ENCODE measurements at regions not wholly inside any gene's neighbourhood (a gene's known extent, or its start where the extent isn't known, plus 50 kb on each side); places are given as distances from the start of the nearest gene placed in this dataset.
A peak's percentile ranks its signal among the peaks of the same experiment; 100 is the strongest.

GRCh38 chr14:43956741-43957140 is 550.3 kb downstream of the FSCB start:
- H3K79me1 ChIP-seq (ENCODE audit: low read length), result no peaks in the 10 kb centered on the region
- no peak overlapping the region for H3K4me3 ChIP-seq (ENCODE audit: low read length)
- no peak overlapping the region for H3K9ac ChIP-seq (ENCODE audit: low read length)
- H4K8ac ChIP-seq (ENCODE audit: low read depth, low read length), result no peak overlapping the region
- no peak overlapping the region for H3K27ac ChIP-seq (ENCODE audit: low read depth, low read length)
- H3K56ac ChIP-seq (ENCODE audit: low read length), result no peak overlapping the region
- no peak overlapping the region for H3K4ac ChIP-seq (ENCODE audit: low read depth, low read length)
- H2AK5ac ChIP-seq (ENCODE audit: low read length), result no peak overlapping the region
- H3K18ac ChIP-seq (ENCODE audit: low read length), result no peak overlapping the region
- H3K27me3 ChIP-seq (ENCODE audit: insufficient read depth, low read length, poor library complexity), result no peaks in the 10 kb centered on the region
- no peaks in the 10 kb centered on the region for H3K4me1 ChIP-seq (ENCODE audit: control insufficient read depth, low read depth, low read length)
- DNase-seq, result no peak
- H2BK15ac ChIP-seq (replicated peaks; ENCODE audit: low read depth), result no peak overlapping the region
- H3K36me3 ChIP-seq (ENCODE audit: control insufficient read depth, insufficient read depth, low read length), result no peaks in the 10 kb centered on the region
- H3K4me2 ChIP-seq (ENCODE audit: low read length), result no peak overlapping the region
- H4K5ac ChIP-seq (ENCODE audit: low read length), result no peak overlapping the region
- WGBS (ENCODE audit: extremely low coverage, insufficient coverage, low lambda C conversion rate), result no CpG with 5 or more reads among the region's 5 CpGs
- no peaks in the 10 kb centered on the region for H3K79me2 ChIP-seq (ENCODE audit: control insufficient read depth, insufficient read depth, low read length)
- H2BK5ac ChIP-seq (ENCODE audit: low read length), result no peak overlapping the region
- H3K23ac ChIP-seq (ENCODE audit: low read length), result no peak overlapping the region
- no peak overlapping the region for H2BK120ac ChIP-seq (ENCODE audit: low read depth, low read length)

DNA sequence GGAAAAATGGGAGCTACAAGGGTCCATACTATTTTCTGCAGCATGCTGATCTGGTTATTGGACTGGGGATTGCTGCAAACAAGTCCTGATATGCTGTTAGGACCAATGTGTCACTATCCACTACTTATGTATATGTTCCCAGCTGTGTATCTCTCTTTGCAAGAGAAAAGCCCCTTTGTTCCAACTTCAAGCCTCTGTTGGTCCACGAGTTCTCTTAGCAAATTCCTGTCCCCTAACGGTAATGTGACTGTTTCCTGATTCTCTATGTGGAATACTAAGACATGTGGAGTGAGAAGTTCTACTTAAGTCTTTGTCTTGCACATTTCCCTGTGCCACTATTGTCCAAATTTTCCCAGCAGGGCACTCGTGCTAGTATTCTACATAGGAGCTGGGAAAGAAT is 557.7 kb downstream of the FSCB start:
- WGBS (ENCODE audit: extremely low coverage, insufficient coverage, low lambda C conversion rate), result no CpG with 5 or more reads among the region's 3 CpGs
- H3K23ac ChIP-seq (ENCODE audit: low read length), result no peak overlapping the region
- no peak overlapping the region for H3K27ac ChIP-seq (ENCODE audit: low read depth, low read length)
- H2AK5ac ChIP-seq (ENCODE audit: low read length), result no peak overlapping the region
- no peak overlapping the region for H3K4me2 ChIP-seq (ENCODE audit: low read length)
- no peak overlapping the region for H2BK120ac ChIP-seq (ENCODE audit: low read depth, low read length)
- no peak overlapping the region for H3K56ac ChIP-seq (ENCODE audit: low read length)
- no peaks in the 10 kb centered on the region for H3K79me2 ChIP-seq (ENCODE audit: control insufficient read depth, insufficient read depth, low read length)
- no peaks in the 10 kb centered on the region for H3K4me1 ChIP-seq (ENCODE audit: control insufficient read depth, low read depth, low read length)
- no peaks in the 10 kb centered on the region for H3K79me1 ChIP-seq (ENCODE audit: low read length)
- no peak overlapping the region for H2BK15ac ChIP-seq (replicated peaks; ENCODE audit: low read depth)
- no peak overlapping the region for H3K4ac ChIP-seq (ENCODE audit: low read depth, low read length)
- H3K36me3 ChIP-seq (ENCODE audit: control insufficient read depth, insufficient read depth, low read length), result no peaks in the 10 kb centered on the region
- H4K5ac ChIP-seq (ENCODE audit: low read length), result no peak overlapping the region
- H2BK5ac ChIP-seq (ENCODE audit: low read length), result no peak overlapping the region
- H3K9ac ChIP-seq (ENCODE audit: low read length), result no peak overlapping the region
- H4K8ac ChIP-seq (ENCODE audit: low read depth, low read length), result no peak overlapping the region
- H3K4me3 ChIP-seq (ENCODE audit: low read length), result no peak overlapping the region
- H3K18ac ChIP-seq (ENCODE audit: low read length), result no peak overlapping the region
- DNase-seq, result peak; percentile 4
- H3K27me3 ChIP-seq (ENCODE audit: insufficient read depth, low read length, poor library complexity), result no peaks in the 10 kb centered on the region

GRCh38 chr14:43939836-43940235 is 567.2 kb downstream of the FSCB start:
- Histone ChIP-seq H3K4me2 (ENCODE audit: low read length) (no peak overlapping the region), H3K79me2 (ENCODE audit: control insufficient read depth, insufficient read depth, low read length) (no peaks in the 10 kb centered on the region), H3K4me1 (ENCODE audit: control insufficient read depth, low read depth, low read length) (no peaks in the 10 kb centered on the region), H2AK5ac (ENCODE audit: low read length) (no peak overlapping the region), H4K5ac (ENCODE audit: low read length) (no peak overlapping the region), H3K79me1 (ENCODE audit: low read length) (no peaks in the 10 kb centered on the region), H3K18ac (ENCODE audit: low read length) (no peak overlapping the region), H3K36me3 (ENCODE audit: control insufficient read depth, insufficient read depth, low read length) (no peaks in the 10 kb centered on the region), H2BK5ac (ENCODE audit: low read length) (no peak overlapping the region), H4K8ac (ENCODE audit: low read depth, low read length) (no peak overlapping the region), H3K4ac (ENCODE audit: low read depth, low read length) (no peak overlapping the region), H3K4me3 (ENCODE audit: low read length) (no peak overlapping the region), H3K56ac (ENCODE audit: low read length) (no peak overlapping the region), H3K9ac (ENCODE audit: low read length) (no peak overlapping the region), H3K27me3 (ENCODE audit: insufficient read depth, low read length, poor library complexity) (no peaks in the 10 kb centered on the region), H2BK15ac (replicated peaks; ENCODE audit: low read depth) (no peak overlapping the region), H3K27ac (ENCODE audit: low read depth, low read length) (no peak overlapping the region), H2BK120ac (ENCODE audit: low read depth, low read length) (no peak overlapping the region), H3K23ac (ENCODE audit: low read length) (no peak overlapping the region)
- DNase-seq, result no peak
- no CpG with 5 or more reads among the region's 11 CpGs for WGBS (ENCODE audit: extremely low coverage, insufficient coverage, low lambda C conversion rate)

- no CpG with 5 or more reads among the region's 25 CpGs for WGBS (ENCODE audit: extremely low coverage, insufficient coverage, low lambda C conversion rate)
- no peak for DNase-seq
These were observed 568.3 kb downstream of the FSCB start for GRCh38 chr14:43938588-43939281.

GRCh38 chr14:43937001-43937400 is 570.1 kb downstream of the FSCB start:
- Histone ChIP-seq H3K4me2 (ENCODE audit: low read length) (no peak overlapping the region), H3K9ac (ENCODE audit: low read length) (no peak overlapping the region), H2BK120ac (ENCODE audit: low read depth, low read length) (no peak overlapping the region), H3K18ac (ENCODE audit: low read length) (no peak overlapping the region), H3K23ac (ENCODE audit: low read length) (no peak overlapping the region), H3K36me3 (ENCODE audit: control insufficient read depth, insufficient read depth, low read length) (no peaks in the 10 kb centered on the region), H2BK15ac (replicated peaks; ENCODE audit: low read depth) (no peak overlapping the region), H3K4me3 (ENCODE audit: low read length) (no peak overlapping the region), H3K27ac (ENCODE audit: low read depth, low read length) (no peak overlapping the region), H2BK5ac (ENCODE audit: low read length) (no peak overlapping the region), H3K4ac (ENCODE audit: low read depth, low read length) (no peak overlapping the region), H3K79me2 (ENCODE audit: control insufficient read depth, insufficient read depth, low read length) (no peaks in the 10 kb centered on the region), H4K8ac (ENCODE audit: low read depth, low read length) (no peak overlapping the region), H3K79me1 (ENCODE audit: low read length) (no peaks in the 10 kb centered on the region), H3K4me1 (ENCODE audit: control insufficient read depth, low read depth, low read length) (no peaks in the 10 kb centered on the region), H3K27me3 (ENCODE audit: insufficient read depth, low read length, poor library complexity) (no peaks in the 10 kb centered on the region), H2AK5ac (ENCODE audit: low read length) (no peak overlapping the region), H3K56ac (ENCODE audit: low read length) (no peak overlapping the region), H4K5ac (ENCODE audit: low read length) (no peak overlapping the region)
- DNase-seq, result peak; percentile 62
- WGBS (ENCODE audit: extremely low coverage, insufficient coverage, low lambda C conversion rate), result no CpG with 5 or more reads among the region's 2 CpGs

More at GRCh38 chr14:43938588-43939281, 568.3 kb downstream of the FSCB start:
- no peak overlapping the region for H2BK5ac ChIP-seq (ENCODE audit: low read length)
- H3K56ac ChIP-seq (ENCODE audit: low read length), result no peak overlapping the region
- no peak overlapping the region for H3K27ac ChIP-seq (ENCODE audit: low read depth, low read length)
- H3K18ac ChIP-seq (ENCODE audit: low read length), result no peak overlapping the region
- H4K8ac ChIP-seq (ENCODE audit: low read depth, low read length), result no peak overlapping the region
- no peak overlapping the region for H2AK5ac ChIP-seq (ENCODE audit: low read length)
- H3K4ac ChIP-seq (ENCODE audit: low read depth, low read length), result no peak overlapping the region
- no peaks in the 10 kb centered on the region for H3K27me3 ChIP-seq (ENCODE audit: insufficient read depth, low read length, poor library complexity)
- no peak overlapping the region for H2BK15ac ChIP-seq (replicated peaks; ENCODE audit: low read depth)
- H3K79me2 ChIP-seq (ENCODE audit: control insufficient read depth, insufficient read depth, low read length), result no peaks in the 10 kb centered on the region
- no peaks in the 10 kb centered on the region for H3K36me3 ChIP-seq (ENCODE audit: control insufficient read depth, insufficient read depth, low read length)
- no peak overlapping the region for H4K5ac ChIP-seq (ENCODE audit: low read length)
- H3K4me1 ChIP-seq (ENCODE audit: control insufficient read depth, low read depth, low read length), result no peaks in the 10 kb centered on the region
- H3K4me2 ChIP-seq (ENCODE audit: low read length), result no peak overlapping the region
- no peak overlapping the region for H3K23ac ChIP-seq (ENCODE audit: low read length)
- no peaks in the 10 kb centered on the region for H3K79me1 ChIP-seq (ENCODE audit: low read length)
- H3K9ac ChIP-seq (ENCODE audit: low read length), result no peak overlapping the region
- H2BK120ac ChIP-seq (ENCODE audit: low read depth, low read length), result no peak overlapping the region
- H3K4me3 ChIP-seq (ENCODE audit: low read length), result no peak overlapping the region

DNA sequence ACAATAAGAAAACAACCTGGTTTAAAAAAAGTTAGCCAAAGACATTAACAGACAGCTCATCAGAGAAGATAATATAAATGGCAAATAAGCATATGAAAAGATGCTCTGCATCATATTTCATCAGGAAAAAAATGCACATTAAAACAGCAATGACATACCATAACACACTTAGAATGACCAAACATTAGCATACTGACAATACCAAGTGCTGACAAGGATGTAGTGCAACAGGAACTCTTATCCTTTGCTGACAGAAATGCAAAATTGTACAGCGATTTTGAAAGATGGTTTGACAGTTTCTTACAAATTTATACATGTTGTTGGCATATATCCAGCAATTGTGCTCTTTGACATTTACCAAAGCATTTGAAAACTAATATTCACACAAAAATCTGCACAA is 573.0 kb downstream of the FSCB start:
- Histone ChIP-seq H3K56ac (ENCODE audit: low read length) (no peak overlapping the region), H2BK15ac (replicated peaks; ENCODE audit: low read depth) (no peak overlapping the region), H3K4me1 (ENCODE audit: control insufficient read depth, low read depth, low read length) (no peaks in the 10 kb centered on the region), H3K27ac (ENCODE audit: low read depth, low read length) (no peak overlapping the region), H3K4me3 (ENCODE audit: low read length) (no peak overlapping the region), H3K79me1 (ENCODE audit: low read length) (no peaks in the 10 kb centered on the region), H3K18ac (ENCODE audit: low read length) (no peak overlapping the region), H2AK5ac (ENCODE audit: low read length) (no peak overlapping the region), H3K27me3 (ENCODE audit: insufficient read depth, low read length, poor library complexity) (no peaks in the 10 kb centered on the region), H3K79me2 (ENCODE audit: control insufficient read depth, insufficient read depth, low read length) (no peaks in the 10 kb centered on the region), H3K4me2 (ENCODE audit: low read length) (no peak overlapping the region), H4K5ac (ENCODE audit: low read length) (no peak overlapping the region), H2BK5ac (ENCODE audit: low read length) (no peak overlapping the region), H3K9ac (ENCODE audit: low read length) (no peak overlapping the region), H3K4ac (ENCODE audit: low read depth, low read length) (no peak overlapping the region), H3K23ac (ENCODE audit: low read length) (no peak overlapping the region), H4K8ac (ENCODE audit: low read depth, low read length) (no peak overlapping the region), H3K36me3 (ENCODE audit: control insufficient read depth, insufficient read depth, low read length) (no peaks in the 10 kb centered on the region), H2BK120ac (ENCODE audit: low read depth, low read length) (no peak overlapping the region)
- DNase-seq, result no peak
- WGBS (ENCODE audit: extremely low coverage, insufficient coverage, low lambda C conversion rate), result no CpG with 5 or more reads among the region's 1 CpG
